Natural killer cell (primary cell): ENCODE measurements at regions not wholly inside any gene's neighbourhood (a gene's known extent, or its start where the extent isn't known, plus 50 kb on each side); places are given as distances from the start of the nearest gene placed in this dataset.

Source experiments
- ATAC-seq, 3 donors: fragments of 150-1000 bp in 2 of 3; fragments of 200-7000 bp in 1 of 3; cut with Tn5 transposase; 1 replicate in 1 of 3; 2 replicates in 2 of 3; pipeline ENCODE4 v1.10.0; 2021; ENCODE audit warnings: mild to moderate bottlenecking in 2 of 3, moderate library complexity in 2 of 3
- DNase-seq, 2 donors: peaks; one replicate each; pipeline versions ENCODE4 v3.0.0 to v3.0.0-alpha.2; 2013 to 2021; ENCODE audit warnings: mixed read lengths in 1 of 2
- H3K27ac ChIP-seq: one replicate; pipeline ENCODE4 v1.5.1; 2013; ENCODE audit warnings: mild to moderate bottlenecking, low read length
- H3K27me3 ChIP-seq: one replicate; pipeline ENCODE4 v1.6.1; 2013; ENCODE audit warnings: low read length; ENCODE audit not compliant: control insufficient read depth, insufficient read depth
- H3K36me3 ChIP-seq: one replicate; pipeline ENCODE4 v1.6.1; 2013; ENCODE audit warnings: low read length; ENCODE audit not compliant: control insufficient read depth, insufficient read depth
- H3K4me1 ChIP-seq: one replicate; pipeline ENCODE4 v1.6.1; 2013; ENCODE audit warnings: low read length; ENCODE audit not compliant: control insufficient read depth, insufficient read depth
- H3K4me3 ChIP-seq: one replicate; pipeline ENCODE4 v1.5.1; 2013; ENCODE audit warnings: low read length
- H3K9me3 ChIP-seq: one replicate; pipeline ENCODE4 v1.6.1; 2013; ENCODE audit warnings: low read length; ENCODE audit not compliant: control insufficient read depth, insufficient read depth
- H3K27ac Mint-ChIP-seq, 2 donors: one replicate each; pipeline ENCODE4 v1.8.0; 2022; ENCODE audit warnings: mild to moderate bottlenecking in 2 of 2, mixed read lengths in 2 of 2, moderate library complexity in 1 of 2
- H3K27me3 Mint-ChIP-seq, 2 donors: one replicate each; pipeline ENCODE4 v1.8.0; 2022; ENCODE audit warnings: low read depth in 2 of 2, mixed read lengths in 2 of 2
- H3K36me3 Mint-ChIP-seq: one replicate; pipeline ENCODE4 v1.8.0; 2022; ENCODE audit warnings: mixed read lengths
- H3K4me1 Mint-ChIP-seq, 2 donors: one replicate each; pipeline ENCODE4 v1.8.0; 2022; ENCODE audit warnings: mixed read lengths in 2 of 2
- H3K4me3 Mint-ChIP-seq: one replicate; pipeline ENCODE4 v1.8.0; 2022; ENCODE audit warnings: mild to moderate bottlenecking, moderate library complexity, mixed read lengths
- H3K9me3 Mint-ChIP-seq, 2 donors: one replicate each; pipeline ENCODE4 v1.8.0; 2022; ENCODE audit warnings: mixed read lengths in 2 of 2
- WGBS: methylation state at CpG from one replicate; pipeline ENCODE4 v1.1.7; 2013; ENCODE audit warnings: missing lambda C conversion rate; ENCODE audit not compliant: insufficient coverage; 5-methylcytosine and 5-hydroxymethylcytosine counted together
- intact Hi-C: fragments of 100-400 bp; cut with micrococcal nuclease; formaldehyde crosslinking; loops from one replicate; pipeline ENCODE4 v1.14.2; 2022
- TF ChIP-seq, protein P1 (sequence below): fragments of 200-600 bp; IDR thresholded peaks from one replicate; pipeline ENCODE4 v1.8.0; 2022; ENCODE audit warnings: antibody characterized with exemption

DNA sequence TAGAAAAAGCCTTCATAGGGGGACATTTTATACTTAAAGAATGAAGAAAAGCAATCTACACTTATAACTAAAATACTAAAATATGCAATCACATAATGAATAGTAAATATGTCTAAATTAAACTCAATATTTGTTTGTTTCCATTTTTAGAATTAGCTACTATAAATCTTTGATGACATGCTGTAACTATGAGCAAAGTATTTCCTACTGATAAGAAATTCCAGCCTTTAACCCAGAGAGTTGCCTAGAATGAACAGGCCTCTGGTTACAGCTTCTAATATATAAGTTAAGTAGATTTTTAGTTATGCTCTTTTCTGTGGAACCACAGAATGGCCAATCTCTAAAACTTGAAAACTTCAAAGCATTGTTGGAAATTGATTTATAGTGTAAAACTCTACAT is 1465.6 kb upstream of the ZEB2 start:
- Mint-ChIP-seq H3K27ac (no peak overlapping the region), H3K4me1 (no peaks in the 10 kb centered on the region), H3K36me3 (no peaks in the 10 kb centered on the region), H3K9me3 (peaks cover 6 to 7% of the 10 kb centered on the region in 2 donors), H3K27me3 (no peaks in the 10 kb centered on the region), H3K4me3 (no peak overlapping the region)
- Histone ChIP-seq H3K27me3 (no peaks in the 10 kb centered on the region), H3K4me1 (no peaks in the 10 kb centered on the region), H3K27ac (no peak overlapping the region), H3K36me3 (no peaks in the 10 kb centered on the region), H3K9me3 (no peaks in the 10 kb centered on the region), H3K4me3 (no peak overlapping the region)
- intact Hi-C loops = no loop called here
- no peak for DNase-seq
- TF ChIP-seq, protein P1, sequence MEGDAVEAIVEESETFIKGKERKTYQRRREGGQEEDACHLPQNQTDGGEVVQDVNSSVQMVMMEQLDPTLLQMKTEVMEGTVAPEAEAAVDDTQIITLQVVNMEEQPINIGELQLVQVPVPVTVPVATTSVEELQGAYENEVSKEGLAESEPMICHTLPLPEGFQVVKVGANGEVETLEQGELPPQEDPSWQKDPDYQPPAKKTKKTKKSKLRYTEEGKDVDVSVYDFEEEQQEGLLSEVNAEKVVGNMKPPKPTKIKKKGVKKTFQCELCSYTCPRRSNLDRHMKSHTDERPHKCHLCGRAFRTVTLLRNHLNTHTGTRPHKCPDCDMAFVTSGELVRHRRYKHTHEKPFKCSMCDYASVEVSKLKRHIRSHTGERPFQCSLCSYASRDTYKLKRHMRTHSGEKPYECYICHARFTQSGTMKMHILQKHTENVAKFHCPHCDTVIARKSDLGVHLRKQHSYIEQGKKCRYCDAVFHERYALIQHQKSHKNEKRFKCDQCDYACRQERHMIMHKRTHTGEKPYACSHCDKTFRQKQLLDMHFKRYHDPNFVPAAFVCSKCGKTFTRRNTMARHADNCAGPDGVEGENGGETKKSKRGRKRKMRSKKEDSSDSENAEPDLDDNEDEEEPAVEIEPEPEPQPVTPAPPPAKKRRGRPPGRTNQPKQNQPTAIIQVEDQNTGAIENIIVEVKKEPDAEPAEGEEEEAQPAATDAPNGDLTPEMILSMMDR = no peak
- ATAC-seq = no peak

DNA sequence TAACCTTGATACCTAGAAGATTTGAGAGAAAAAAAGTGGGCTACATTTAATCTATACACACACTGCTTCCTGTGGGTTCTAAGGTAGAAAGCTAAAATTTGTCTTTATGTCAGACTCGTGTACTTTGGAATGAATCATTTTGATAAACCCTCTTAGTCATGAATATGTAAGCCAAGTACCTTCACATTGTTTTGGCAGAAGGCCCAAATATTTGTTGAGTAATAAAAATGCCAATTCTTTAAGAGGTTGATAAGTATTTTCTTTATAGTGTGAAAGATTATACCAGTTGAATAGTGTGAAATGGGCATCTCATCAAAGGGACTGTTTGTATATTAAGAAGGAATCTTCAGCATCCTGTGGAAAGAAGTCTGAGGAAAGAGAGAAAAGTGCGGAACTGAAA is 1464.7 kb upstream of the ZEB2 start:
- H3K27me3 ChIP-seq = no peaks in the 10 kb centered on the region
- H3K27ac Mint-ChIP-seq = no peak overlapping the region
- no peak overlapping the region for H3K4me3 ChIP-seq
- no peaks in the 10 kb centered on the region for H3K9me3 ChIP-seq
- peaks cover 9 to 12% of the 10 kb centered on the region in 2 donors for H3K9me3 Mint-ChIP-seq
- no peak overlapping the region for H3K27ac ChIP-seq
- no peaks in the 10 kb centered on the region for H3K4me1 Mint-ChIP-seq
- no peaks in the 10 kb centered on the region for H3K4me1 ChIP-seq
- TF ChIP-seq, protein P1 = no peak
- H3K36me3 Mint-ChIP-seq = no peaks in the 10 kb centered on the region
- no peak for ATAC-seq
- no peak for DNase-seq
- no peaks in the 10 kb centered on the region for H3K36me3 ChIP-seq
- H3K27me3 Mint-ChIP-seq = no peaks in the 10 kb centered on the region
- WGBS = 71% methylated on average over 1 of the region's 2 CpGs
- H3K4me3 Mint-ChIP-seq = no peak overlapping the region
- intact Hi-C loops = no loop called here

DNA sequence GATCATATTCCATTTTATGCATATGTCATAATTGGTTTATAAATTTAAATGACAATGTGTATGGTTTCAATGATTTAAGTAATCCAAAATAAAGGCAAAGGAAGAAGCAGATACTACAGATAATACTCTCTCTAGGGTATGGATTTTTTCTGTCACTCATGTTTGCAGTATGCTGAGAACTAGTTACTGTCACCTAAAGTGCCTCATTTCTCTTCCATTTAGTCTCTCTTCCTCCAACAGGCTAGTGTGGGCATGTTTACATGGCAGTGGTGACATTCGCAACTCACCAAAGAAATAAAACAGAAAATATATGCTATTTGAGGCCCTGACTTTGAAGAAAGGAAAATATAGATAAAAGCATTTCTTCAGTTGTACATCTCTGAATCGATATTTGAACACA is 1460.4 kb upstream of the ZEB2 start:
- no peak overlapping the region for H3K4me3 ChIP-seq
- no peaks in the 10 kb centered on the region for H3K27me3 ChIP-seq
- Mint-ChIP-seq H3K4me1 (no peaks in the 10 kb centered on the region), H3K4me3 (no peak overlapping the region), H3K27ac (no peak overlapping the region), H3K36me3 (no peaks in the 10 kb centered on the region), H3K27me3 (no peaks in the 10 kb centered on the region), H3K9me3 (peaks cover 8 to 10% of the 10 kb centered on the region in 2 donors)
- H3K9me3 ChIP-seq = no peaks in the 10 kb centered on the region
- H3K36me3 ChIP-seq = no peaks in the 10 kb centered on the region
- ATAC-seq (no peak), DNase-seq (no peak)
- intact Hi-C loops = no loop called here
- WGBS = no CpG with 5 or more reads among the region's 2 CpGs
- TF ChIP-seq, protein P1 = no peak
- H3K4me1 ChIP-seq = no peaks in the 10 kb centered on the region
- no peak overlapping the region for H3K27ac ChIP-seq

DNA sequence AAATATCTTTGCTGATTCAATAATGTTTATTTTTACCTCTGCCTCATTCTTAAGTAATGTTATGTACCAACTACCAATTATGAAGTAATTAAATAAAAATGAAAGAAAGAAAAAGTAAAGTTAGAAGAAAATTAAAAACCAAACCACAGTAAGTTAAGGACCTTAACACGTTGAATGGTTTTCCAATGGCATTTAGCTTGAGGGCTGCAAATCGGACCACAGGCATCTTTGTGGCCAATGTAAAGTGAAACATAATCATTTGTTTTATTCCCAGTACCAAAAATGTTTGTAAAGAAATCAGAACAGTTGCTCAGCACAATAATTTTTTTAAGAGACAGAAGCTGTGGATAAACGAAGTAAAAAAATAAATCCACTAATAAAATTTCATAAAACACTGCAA is 1455.5 kb upstream of the ZEB2 start:
- TF ChIP-seq, protein P1 = no peak
- no peak for ATAC-seq
- H3K36me3 Mint-ChIP-seq = no peaks in the 10 kb centered on the region
- WGBS = 83% methylated on average over 2 of the region's 3 CpGs
- no peaks in the 10 kb centered on the region for H3K27me3 Mint-ChIP-seq
- no peak overlapping the region for H3K27ac Mint-ChIP-seq
- no peak overlapping the region for H3K27ac ChIP-seq
- intact Hi-C loops = no loop called here
- no peak overlapping the region for H3K4me3 ChIP-seq
- H3K4me3 Mint-ChIP-seq = no peak overlapping the region
- H3K27me3 ChIP-seq = no peaks in the 10 kb centered on the region
- peaks cover 6 to 7% of the 10 kb centered on the region in 2 donors for H3K9me3 Mint-ChIP-seq
- H3K9me3 ChIP-seq = no peaks in the 10 kb centered on the region
- H3K4me1 ChIP-seq = no peaks in the 10 kb centered on the region
- no peak for DNase-seq
- H3K4me1 Mint-ChIP-seq = no peaks in the 10 kb centered on the region
- no peaks in the 10 kb centered on the region for H3K36me3 ChIP-seq
